HT1080 (cell line): ENCODE measurements at regions not wholly inside any gene's neighbourhood (a gene's known extent, or its start where the extent isn't known, plus 50 kb on each side); places are given as distances from the start of the nearest gene placed in this dataset.

ENCODE experiments used
- DNase-seq: peaks from one replicate; pipeline ENCODE4 v3.0.0-alpha.2; 2015; ENCODE audit warnings: low read depth

DNA sequence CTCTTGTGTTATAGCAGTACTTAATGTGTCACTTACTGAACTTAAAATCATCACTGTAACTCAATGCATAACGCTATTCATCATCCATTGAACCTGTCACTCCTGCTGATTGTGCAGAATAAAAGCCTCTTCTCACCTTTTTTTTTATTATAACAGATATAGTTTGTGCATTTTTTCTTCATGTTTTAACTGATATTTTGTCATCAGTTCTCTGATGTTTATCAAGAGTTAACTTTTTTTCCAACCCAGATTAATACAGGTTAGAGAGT is 100.4 kb downstream of the SLIT2 start:
- no peak for DNase-seq

DNA sequence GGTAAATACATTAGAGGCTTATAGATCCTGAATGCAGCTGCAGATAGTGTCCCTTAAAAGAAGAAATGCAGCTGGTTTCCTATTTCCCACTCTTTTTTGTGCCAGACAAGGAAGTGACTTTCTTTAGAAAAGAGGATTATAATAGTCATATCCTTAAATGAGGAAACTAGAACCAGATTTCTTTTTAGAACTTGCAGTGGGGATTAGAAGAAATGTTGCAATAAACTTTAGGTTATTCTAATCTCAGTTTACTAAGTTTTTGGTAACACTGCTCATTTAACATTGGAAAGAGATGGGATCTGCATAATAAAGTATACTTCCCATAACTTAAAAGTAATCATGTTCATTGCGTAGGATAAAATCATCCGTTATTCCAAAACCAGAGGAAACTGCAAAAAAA is 101.9 kb downstream of the SLIT2 start:
- no peak for DNase-seq

DNA sequence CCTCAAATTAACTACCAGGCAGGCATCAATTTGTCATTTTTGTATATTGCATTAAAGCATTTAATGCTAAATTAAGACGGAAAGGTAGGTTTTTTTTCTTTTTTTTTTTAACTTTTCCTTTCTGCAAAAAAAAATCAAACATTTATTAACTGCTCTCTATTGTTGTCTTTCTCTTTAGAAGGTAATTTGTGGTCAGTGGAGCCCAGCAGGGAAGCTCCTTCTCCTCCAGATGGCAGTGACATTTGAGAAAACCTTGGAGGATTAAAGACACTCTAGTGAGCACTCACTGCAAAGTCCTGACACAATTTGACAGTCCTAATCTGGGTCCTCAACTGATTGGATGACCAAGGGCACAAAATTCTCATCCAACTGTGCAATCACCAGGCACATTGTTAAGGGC is 102.4 kb downstream of the SLIT2 start:
- peak; percentile 3 for DNase-seq

DNA sequence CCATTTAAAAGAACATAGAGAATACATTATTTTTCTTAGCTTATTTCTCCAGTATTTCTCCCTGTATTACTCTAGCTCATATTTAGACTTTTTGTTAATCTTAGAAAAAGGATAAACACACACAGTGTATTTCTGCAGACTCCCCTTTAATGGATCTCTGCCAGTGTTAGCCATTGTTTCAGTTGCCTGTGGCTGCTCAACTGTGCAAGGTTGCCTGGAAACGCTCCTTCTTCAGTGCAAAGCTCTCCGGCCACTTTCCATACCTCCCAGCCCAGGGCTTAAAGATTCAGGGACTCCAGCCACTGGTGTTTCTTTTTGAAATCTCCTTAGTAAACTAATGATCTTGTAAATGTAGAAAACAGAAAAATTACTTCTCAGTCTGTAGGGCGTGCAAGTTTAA is 104.9 kb downstream of the SLIT2 start:
- no peak for DNase-seq

DNA sequence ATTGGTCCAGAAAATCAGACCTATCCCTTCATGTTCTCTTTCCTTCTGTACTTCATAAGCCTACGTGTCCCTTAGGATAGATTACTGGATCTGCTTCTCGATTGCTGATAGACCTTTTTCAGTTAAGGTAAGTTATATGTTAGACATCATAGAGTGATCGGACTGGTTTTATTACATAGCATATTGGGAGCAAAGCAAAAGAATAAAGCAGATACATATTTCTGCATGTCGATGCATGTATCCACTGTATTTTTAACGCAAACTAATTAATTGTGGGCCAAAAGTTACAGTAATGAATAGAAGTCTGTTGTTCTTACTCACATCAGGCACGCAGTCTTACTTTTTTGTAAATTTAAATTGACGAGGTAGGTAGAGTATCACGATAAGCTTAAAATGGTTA is 106.4 kb downstream of the SLIT2 start:
- DNase-seq: no peak

DNA sequence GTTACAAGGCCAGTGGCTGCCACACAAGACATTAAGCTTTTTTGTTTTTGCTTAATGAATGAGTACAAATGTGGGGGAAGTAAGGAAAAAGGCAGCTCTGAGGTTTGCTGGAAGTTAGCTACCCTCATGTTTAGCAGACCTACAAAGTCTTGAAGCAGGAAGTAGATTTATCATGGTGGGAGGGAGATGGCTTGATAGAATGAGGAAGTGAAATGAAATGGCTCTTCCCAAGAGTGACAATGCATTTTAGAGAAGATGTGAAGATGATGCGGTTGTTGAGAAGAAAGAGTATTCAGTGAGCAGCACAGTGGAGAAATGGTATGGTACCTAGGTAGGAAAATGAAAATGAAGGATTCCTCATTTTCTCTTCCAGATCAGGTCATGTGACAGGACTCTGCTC is 108.0 kb downstream of the SLIT2 start:
- peak; percentile 2 for DNase-seq

DNA sequence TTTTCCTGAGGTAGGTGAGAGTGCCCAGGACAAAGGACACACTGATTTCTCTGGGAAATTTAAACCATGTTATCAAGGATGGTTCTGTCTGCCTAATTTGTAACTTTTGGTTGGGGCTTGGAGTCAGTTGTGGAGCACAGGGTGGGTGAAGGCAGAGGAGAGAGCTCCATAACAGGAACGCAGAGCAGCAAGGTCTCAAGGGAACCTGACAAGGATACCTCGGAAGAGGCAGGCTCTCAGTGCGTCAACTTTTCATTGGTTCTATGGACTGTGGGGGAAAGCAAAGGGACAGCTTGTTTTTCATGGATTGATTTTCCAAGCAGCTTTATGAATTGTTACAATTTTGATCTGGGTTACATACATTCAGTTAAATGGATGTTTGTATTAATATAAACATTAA is 110.4 kb downstream of the SLIT2 start:
- DNase-seq: no peak

DNA sequence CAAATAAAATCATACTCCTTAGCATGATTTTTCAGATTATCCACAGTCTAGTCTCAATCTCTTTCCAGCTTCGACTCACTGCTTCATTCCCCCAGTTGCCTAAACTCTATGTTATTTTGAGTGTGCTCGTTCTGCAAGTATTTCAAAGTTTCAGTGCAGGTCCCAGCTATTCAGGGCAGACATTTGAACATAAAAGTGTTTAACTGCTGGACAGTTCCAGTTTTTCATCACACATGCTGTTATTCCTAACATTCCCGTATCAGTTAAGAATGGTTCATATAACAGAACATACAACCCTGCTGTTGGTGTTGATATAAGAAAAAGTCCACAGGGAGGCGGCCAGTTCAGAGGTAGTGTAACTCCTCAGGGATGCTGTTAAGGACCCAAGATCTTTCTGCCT is 113.3 kb downstream of the SLIT2 start:
- DNase-seq: no peak

DNA sequence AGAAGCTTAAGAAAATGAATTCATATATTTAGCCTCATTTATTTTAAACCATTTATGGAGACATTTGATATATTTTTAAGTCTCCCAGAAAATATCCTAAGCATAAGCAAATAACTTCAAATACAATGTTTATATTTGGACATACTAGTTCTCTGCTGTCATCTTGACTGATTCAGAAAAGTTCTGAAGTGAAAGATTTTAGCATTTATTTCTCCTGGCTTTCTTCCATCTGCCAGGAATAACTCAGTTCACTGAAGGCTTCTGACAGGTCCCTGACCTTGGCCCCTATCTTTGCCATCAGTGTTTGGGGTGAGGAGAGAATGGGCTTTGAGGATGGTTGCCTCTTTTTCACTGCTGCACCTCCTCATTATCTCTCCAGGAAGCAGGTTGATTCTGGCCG is 115.7 kb downstream of the SLIT2 start:
- DNase-seq: no peak

DNA sequence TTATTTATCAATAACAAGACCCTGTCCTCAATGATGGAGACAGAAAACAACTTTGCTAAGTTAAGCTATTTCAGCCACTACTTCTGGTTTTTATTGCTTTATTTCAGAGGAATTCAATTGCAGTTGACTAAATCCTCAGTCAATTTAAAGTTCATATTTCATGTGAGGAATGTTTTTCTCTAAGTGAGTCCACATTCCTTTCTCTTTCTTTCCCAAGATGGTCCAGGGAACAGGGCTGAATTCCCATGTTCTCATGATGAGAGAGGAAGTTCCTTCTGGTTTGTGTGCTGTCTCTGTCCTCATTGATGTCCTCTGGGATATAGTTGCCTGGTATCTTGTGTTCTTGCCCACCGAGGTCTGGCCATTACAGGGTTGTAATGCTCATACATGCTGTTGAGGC is 117.2 kb downstream of the SLIT2 start:
- DNase-seq: no peak

DNA sequence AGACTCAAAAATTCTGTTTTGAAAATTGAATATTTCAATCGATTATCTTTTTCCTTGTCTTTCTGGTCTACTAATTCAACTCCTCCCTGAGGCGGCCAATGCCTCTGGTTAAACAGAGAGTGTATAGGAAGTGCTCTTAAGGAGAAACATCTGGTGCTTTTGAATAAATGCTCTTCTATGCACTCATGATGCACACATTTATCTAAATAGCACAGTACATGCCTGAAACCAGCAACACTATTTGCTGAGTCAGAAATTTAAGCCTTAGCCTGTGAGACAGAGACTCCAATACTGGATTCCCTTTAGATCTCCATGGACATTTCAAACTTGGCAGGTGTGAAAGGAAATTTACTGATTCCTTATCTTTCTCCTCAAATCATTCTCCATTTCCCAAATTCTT is 118.6 kb downstream of the SLIT2 start:
- DNase-seq: no peak

DNA sequence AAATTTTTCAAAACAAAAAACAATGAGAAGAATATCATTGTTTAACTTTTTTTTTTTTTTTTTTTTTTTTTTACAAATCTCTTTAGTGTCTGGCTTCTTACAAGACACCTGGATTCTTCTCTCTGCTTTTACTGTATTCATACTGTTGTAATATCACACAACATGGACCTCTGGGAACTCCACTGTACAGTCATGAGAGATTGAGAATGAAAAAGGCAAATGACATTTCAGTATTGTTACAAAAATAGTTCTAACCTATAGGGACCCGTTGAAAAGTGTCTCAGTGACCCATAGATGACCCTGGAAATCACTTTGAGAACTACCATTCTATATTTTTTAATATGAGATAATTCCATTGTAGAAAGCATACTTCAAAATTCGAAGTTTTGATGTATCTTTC is 124.4 kb downstream of the SLIT2 start:
- no peak for DNase-seq

DNA sequence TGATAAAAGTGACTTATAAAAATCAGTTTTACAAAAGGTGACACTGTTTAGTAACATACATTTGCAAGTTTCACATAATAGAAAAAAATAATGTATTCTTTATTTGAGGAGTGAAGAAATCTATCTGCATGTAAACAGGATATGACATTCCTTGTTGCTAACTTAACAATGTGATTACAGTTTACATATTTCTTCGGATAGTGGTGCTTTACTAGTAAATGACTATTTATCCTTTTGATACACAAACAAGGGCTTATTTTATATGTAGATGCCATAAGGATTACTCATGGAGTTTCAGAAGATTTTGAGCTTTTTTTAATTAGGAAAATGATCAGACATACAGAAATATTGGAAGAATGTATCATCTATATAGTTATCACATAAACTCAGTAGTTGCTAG is 126.5 kb downstream of the SLIT2 start:
- DNase-seq: no peak

DNA sequence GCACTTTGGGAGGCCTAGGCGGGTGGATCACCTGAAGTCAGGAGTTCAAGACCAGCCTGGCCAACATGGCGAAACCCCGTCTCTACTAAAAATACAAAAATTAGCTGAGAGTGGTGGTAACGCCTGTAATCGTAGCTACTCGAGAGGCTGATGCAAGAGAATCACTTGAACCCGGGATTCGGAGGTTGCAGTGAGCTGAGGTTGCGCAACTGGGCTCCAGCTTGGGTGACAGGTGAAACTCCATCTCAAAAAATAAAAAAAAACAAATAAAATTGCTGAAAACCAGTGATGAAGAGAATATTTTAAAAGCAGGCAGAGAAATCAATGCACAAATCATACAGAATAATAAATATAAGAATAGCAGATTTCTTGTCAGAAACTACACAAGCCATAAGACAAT is 129.3 kb downstream of the SLIT2 start:
- DNase-seq: no peak

DNA sequence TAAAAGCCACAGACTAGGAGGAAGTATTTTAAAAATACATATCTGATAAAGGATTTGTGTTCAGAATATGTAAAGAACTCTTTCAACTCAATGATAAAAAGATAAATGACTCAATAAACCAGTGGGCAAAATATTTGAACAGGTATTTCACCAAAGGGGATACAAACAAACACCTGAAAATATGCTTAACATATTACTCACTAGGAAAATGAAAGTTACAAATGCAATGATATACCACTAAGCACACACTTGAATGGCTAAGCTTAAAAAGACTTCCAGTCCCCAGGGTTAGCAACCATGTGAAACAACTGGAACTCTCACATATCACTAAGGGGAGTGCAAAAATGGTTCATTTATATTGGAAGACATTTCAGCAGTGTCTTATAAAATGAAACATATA is 131.6 kb downstream of the SLIT2 start:
- DNase-seq: no peak

DNA sequence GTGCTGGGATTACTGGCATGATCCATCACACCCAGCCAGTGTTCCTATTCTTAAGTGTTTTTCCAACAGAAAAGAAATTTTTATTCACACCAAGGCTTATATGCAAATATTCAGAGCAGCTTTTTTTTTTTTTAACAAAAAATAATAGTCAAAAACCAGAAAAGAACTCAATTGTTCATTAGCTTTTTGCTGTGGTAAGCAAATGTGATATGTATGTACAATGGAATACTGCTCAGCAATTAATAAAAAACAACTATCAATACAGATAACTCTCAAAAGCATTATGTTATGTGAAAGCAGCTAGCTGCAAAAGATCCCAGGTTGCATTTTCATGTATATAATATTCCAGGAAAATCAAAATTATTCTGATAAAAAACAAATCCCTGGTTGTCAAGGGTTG is 132.3 kb downstream of the SLIT2 start:
- DNase-seq: no peak

DNA sequence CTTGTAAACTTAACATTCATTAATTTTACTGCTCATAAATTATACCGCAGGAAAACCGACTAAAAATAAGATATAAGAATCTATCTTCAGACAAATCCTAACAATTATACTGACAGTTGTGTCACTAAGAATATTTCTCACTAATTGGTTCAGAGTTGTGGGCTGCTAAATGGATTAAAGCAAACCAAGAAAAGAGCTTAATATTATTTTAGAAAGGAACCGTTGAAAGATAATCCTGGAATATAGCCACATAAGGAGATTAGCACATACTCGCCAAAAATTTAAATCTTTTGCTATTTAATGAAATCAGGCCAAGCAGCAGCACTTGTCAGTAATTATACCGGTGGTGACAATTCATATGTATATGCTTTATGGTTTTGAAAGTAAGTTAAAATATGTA is 132.8 kb downstream of the SLIT2 start:
- no peak for DNase-seq

DNA sequence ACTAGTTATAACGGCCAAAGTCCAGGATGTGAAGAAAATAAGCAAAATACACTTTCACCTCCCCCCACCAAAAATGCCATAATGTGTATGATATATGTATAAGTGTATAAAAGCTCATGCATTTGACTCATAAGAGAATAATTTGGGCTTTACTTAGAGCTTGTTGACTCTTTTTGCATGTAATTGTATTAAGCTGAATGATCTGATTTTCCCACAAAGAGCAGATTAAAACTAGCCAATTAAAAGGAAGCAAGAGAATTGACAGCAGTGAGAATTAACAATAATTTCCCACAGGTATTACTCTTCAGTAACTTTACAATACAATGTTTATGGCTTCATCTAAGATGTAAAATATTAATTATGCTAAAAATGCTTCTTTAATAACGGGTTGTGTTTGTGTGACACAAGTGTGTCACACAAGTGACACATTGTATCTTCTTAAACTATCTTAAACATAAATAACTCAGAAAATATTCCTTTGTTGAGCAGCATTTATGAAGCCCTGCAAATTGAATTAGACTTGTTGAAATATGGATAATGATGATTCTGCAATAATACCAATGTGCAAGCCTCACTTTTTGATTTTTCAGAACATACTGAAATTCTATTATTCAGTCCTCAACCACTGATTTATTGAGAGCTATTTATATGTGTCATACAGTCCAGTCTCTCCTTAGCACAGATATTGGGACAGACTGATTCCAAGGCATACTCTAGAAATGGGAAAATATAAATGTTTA is 134.5 kb downstream of the SLIT2 start:
- DNase-seq: no peak

DNA sequence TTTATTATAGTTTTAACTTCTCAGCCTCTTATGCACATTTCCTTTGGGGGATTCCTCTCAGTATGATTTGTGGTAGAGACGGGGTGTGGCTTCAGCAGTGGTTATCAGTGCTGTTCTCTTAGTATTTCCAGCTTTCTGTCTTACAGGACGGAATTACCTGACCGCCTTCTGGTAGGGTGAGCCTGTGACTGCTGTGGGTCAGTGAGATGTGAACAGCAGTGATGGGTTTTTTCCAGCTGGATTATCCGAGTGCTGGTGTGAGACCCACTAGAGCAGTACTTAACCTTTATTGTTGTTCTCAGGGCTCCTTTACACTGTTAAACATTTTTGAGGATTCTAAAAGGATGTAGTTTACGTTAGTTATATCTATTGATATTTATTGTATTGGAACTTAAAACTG is 135.2 kb downstream of the SLIT2 start:
- no peak for DNase-seq

DNA sequence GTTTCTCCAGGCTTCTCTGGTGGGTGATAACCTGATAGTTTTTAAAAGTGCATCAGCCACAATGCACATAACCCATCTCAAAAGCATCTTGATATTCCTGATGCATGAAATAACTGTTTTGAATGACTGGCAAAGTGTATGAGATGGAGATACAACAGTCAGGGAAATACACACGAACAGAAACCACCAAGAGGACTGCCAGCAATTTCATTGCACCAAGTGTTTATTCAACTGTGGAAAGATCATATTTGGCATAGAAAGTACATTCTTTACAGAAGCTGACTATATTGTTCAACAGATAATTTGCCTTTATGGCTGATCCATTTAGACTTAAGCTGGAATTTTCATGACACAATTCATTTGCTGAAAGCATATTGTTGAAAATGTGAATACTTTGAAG is 139.5 kb downstream of the SLIT2 start:
- DNase-seq: no peak

DNA sequence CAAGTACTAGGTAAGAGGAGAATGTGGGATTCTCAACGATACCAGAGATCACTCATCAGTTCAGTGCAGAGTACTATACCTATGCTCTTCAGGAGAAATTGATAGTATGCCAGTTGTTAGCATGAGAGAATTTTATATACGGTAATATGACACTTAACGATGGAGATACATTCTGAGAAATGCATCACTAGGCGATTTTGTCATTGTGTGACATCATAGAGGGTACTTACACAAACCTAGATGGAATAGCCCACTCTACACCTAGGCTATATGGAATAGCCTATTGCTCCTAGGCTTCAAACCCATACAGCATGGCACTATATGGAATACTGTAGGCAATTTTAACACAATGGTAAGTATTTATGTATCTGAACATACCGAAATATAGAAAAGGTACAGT is 140.2 kb downstream of the SLIT2 start:
- DNase-seq: no peak

DNA sequence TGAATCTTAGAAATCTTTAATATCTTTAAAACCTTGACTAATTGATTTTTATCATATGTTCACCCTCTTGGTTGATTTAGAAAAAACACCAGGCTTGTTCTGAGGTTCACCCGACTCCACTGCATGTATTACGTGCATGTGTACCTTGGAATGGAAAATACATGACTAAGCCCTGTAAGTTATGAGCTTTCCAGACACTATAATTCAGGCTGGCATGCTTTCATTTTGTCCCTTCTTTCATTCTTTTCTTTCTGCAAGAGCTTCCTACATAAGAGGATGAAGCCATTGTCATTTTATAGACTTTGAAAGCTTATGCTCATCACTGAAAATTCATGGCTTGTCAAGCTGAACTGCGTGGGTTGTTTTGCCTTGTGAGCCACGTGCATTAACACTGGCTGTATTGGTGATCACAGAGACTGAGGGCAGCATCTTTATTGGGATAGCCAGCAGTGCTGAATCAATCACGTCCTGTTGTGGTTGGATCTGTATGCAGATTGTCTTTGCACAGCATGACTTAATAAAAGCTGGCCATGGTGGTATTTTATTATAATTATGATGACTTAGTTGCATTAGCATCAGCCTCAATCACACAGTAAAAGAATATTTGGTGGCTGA is 141.9 kb downstream of the SLIT2 start:
- DNase-seq: no peak

DNA sequence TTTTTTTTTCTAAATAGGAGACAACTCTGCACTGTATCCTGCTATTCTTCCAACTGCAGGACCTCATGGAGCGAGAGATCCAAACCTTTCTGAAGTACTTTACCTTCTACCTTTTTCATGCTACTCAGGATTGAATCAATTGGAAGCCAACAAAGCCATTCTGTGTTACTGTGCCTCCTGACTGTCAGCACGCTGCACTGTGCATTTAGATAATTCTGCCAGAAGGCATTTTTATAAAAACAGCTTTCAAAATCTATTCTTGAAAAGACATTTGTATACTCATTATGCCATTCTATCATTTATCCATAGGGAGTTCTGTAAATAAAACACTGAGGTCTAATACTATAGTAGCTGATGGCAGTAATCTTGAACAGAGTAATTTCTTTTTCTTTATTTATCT is 142.8 kb downstream of the SLIT2 start:
- no peak for DNase-seq
